ENCODE measurements at regions not wholly inside any gene's neighbourhood (a gene's known extent, or its start where the extent isn't known, plus 50 kb on each side); places are given as distances from the start of the nearest gene placed in this dataset.

DNA sequence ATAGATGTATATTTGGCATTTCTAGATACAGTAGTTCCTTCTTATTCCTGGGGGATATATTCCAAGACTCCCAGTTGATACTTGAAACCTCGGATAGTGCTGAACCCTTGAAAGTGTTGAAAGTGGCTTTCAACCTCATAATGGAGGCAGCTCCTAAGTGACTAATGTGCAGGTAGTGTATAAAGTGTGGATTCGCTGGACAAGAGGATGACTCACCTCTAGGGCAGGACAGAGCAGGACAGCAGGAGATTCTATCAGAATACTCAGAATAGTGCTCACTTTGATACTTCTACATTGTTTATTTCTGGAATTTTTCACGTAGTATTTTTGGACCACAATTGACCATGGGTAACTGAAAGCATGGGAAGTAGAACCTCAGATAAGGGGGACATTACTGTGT, 1138.9 kb upstream of the WWC1 start:
- no peak for TF ChIP-seq POLR2A (IDR thresholded peaks at IDR 0.05)
- TF ChIP-seq, protein P1, sequence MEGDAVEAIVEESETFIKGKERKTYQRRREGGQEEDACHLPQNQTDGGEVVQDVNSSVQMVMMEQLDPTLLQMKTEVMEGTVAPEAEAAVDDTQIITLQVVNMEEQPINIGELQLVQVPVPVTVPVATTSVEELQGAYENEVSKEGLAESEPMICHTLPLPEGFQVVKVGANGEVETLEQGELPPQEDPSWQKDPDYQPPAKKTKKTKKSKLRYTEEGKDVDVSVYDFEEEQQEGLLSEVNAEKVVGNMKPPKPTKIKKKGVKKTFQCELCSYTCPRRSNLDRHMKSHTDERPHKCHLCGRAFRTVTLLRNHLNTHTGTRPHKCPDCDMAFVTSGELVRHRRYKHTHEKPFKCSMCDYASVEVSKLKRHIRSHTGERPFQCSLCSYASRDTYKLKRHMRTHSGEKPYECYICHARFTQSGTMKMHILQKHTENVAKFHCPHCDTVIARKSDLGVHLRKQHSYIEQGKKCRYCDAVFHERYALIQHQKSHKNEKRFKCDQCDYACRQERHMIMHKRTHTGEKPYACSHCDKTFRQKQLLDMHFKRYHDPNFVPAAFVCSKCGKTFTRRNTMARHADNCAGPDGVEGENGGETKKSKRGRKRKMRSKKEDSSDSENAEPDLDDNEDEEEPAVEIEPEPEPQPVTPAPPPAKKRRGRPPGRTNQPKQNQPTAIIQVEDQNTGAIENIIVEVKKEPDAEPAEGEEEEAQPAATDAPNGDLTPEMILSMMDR (IDR thresholded peaks at IDR 0.05): no peak
- WGBS, 2 donors: 79 to 84% methylated on average over 3 of the region's 3 CpGs

DNA sequence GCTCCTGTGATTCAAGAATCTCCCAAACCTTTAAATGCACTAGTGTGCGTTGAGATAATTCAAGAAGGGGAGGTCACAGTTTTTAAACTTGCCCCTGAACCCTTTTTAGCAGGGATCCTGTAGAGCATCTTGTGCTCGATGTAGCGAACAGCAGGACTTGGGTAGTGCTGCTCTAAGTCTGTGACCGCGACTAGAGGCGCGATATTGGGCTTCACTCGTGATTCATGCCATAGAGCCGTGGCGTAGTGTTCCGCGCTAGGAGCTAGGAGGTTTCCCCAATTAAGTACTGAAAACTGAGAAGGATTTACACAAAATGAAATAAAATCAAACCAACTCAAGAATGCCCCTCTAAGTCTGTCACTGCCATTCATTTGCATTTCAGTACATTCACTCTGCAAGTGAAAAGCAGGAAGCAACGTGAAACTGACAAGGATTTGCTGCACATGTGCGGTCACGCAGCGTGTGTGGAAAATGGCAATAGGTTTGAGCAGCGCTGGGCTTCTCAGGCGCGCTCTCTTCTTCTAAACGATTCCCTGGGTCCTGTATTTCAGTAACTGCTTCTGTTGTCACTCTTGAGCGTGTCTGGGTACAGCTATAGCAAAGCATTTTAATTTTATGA, 1135.9 kb upstream of the WWC1 start:
- WGBS, 2 donors: 80 to 86% methylated on average over 21 of the region's 21 CpGs
- no peaks in the 10 kb centered on the region for H3K4me1 ChIP-seq
- intact Hi-C loops (cut with DNase I): no loop called here

More for the DNA sequence above, 1138.9 kb upstream of the WWC1 start:
- DNase-seq: no peak
- Histone ChIP-seq H3K27ac (no peak overlapping the region), H3K9me3 (no peaks in the 10 kb centered on the region), H3K36me3 (no peaks in the 10 kb centered on the region), H3K4me1 (no peaks in the 10 kb centered on the region), H3K27me3 (no peaks in the 10 kb centered on the region), H3K4me3 (replicated peaks in 1 of 3) (no peak overlapping the region)
- intact Hi-C loops (cut with DNase I): no loop called here

DNA sequence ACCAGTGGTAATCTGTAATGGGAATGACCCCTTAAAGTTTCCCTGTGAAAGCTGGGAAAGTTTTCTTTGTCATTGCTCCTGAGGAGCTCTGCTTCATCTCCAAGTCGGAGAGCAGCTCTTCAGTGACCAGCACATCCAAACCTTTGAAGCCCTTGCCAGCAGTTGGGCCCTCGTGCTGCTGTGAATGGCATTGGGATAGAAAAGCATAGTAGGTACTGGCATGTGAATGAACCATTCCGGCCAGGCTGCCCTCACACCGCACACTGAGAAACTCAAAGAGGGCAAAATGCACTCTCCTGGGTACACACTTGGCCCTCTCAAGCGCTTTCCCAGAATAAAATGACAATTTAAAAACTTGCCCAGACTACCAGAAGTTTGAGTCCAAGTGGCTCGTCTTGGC, 1135.0 kb upstream of the WWC1 start:
- TF ChIP-seq, protein P1 (IDR thresholded peaks at IDR 0.05): no peak
- TF ChIP-seq POLR2A (IDR thresholded peaks at IDR 0.05): no peak
- H3K36me3 ChIP-seq: no peaks in the 10 kb centered on the region
- no peak overlapping the region for H3K4me3 ChIP-seq (replicated peaks in 1 of 3)
- H3K27ac ChIP-seq: no peak overlapping the region
- WGBS, 2 donors: 55 to 69% methylated on average over 4 to 6 of the region's 6 CpGs
- H3K27me3 ChIP-seq: no peaks in the 10 kb centered on the region
- no peaks in the 10 kb centered on the region for H3K9me3 ChIP-seq
- intact Hi-C loops (cut with DNase I): no loop called here
- no peaks in the 10 kb centered on the region for H3K4me1 ChIP-seq
- DNase-seq: no peak

More for the DNA sequence above, 1135.9 kb upstream of the WWC1 start:
- TF ChIP-seq, protein P1 (IDR thresholded peaks at IDR 0.05): no peak
- TF ChIP-seq POLR2A (IDR thresholded peaks at IDR 0.05): no peak
- no peak overlapping the region for H3K27ac ChIP-seq
- no peaks in the 10 kb centered on the region for H3K27me3 ChIP-seq
- H3K36me3 ChIP-seq: no peaks in the 10 kb centered on the region
- no peak overlapping the region for H3K4me3 ChIP-seq (replicated peaks in 1 of 3)
- no peaks in the 10 kb centered on the region for H3K9me3 ChIP-seq
- no peak for DNase-seq

DNA sequence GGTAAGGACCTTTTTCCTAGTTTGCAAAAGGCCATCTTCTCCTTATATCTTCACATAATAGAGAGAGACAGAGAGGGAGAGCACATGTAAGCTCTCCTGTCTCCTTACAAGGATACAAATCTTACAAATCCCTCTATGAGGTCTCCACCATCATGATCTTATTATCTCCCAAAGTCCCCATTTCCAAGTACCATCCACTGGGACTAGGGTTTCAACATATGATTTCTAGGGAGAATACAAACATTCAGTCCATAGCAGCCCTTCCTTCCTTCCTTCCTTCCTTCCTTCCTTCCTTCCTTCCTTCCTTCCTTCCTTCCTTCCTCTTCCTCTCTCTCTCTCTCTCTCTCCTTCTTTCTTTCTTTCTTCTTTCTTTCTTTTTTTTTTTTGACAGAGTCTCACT, 1132.9 kb upstream of the WWC1 start:
- H3K36me3 ChIP-seq: no peaks in the 10 kb centered on the region
- no peaks in the 10 kb centered on the region for H3K9me3 ChIP-seq
- H3K27ac ChIP-seq: no peak overlapping the region
- no peak for DNase-seq
- TF ChIP-seq, protein P1 (IDR thresholded peaks at IDR 0.05): no peak
- no peak for TF ChIP-seq POLR2A (IDR thresholded peaks at IDR 0.05)
- H3K4me1 ChIP-seq: no peaks in the 10 kb centered on the region
- H3K4me3 ChIP-seq (replicated peaks in 1 of 3): no peak overlapping the region
- intact Hi-C loops (cut with DNase I): no loop called here
- no peaks in the 10 kb centered on the region for H3K27me3 ChIP-seq

DNA sequence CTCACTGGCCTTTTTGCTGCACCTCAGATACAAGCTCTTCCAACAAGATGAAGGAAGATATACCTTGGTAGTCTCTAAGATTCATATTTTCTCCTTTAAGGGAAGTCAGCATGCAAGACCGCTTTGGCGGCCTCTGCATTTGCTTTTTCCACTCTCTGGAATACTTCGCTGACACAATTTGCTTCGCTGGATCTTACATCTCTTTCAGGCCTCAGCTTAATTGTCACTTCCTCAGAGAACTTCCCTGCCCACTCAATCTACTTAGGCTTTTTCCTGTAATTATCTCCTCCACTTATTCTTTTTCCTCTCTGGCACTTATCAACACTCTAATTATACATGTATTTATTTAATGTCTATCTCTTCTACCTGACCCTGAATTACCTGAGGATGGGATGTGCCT, 1131.1 kb upstream of the WWC1 start:
- no peaks in the 10 kb centered on the region for H3K27me3 ChIP-seq
- no peaks in the 10 kb centered on the region for H3K4me1 ChIP-seq
- H3K27ac ChIP-seq: no peak overlapping the region
- intact Hi-C loops (cut with DNase I): no loop called here
- TF ChIP-seq, protein P1 (IDR thresholded peaks at IDR 0.05): no peak
- TF ChIP-seq POLR2A (IDR thresholded peaks at IDR 0.05): no peak
- 87 to 89% methylated on average over 4 of the region's 4 CpGs for WGBS, 2 donors
- no peak for DNase-seq
- no peak overlapping the region for H3K4me3 ChIP-seq (replicated peaks in 1 of 3)
- H3K9me3 ChIP-seq: no peaks in the 10 kb centered on the region
- H3K36me3 ChIP-seq: no peaks in the 10 kb centered on the region

Measured in thyroid gland (tissue), 4 donors.